ENCODE measurements at regions not wholly inside any gene's neighbourhood (a gene's known extent, or its start where the extent isn't known, plus 50 kb on each side); places are given as distances from the start of the nearest gene placed in this dataset.

DNA sequence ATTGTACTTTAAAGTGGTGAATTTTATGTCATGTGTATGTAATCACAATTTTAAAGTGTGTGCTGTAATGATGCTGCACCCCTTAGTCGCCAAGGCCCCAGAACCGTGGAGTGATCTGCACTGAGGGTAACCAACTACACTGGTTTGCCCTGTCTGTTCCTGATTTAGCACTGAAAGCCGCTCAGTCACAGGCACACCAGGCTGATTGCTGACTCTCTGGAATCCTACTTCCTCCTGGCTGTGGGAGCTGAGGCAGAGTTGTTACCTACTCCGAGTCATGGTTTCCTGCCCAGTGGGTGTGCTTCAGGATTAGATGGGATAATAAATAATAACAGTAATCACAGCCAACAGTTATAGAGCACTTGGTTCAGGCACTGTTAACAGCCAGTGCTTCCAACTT, 645.4 kb downstream of the BCOR start:
- no peak for FAIRE-seq

DNA sequence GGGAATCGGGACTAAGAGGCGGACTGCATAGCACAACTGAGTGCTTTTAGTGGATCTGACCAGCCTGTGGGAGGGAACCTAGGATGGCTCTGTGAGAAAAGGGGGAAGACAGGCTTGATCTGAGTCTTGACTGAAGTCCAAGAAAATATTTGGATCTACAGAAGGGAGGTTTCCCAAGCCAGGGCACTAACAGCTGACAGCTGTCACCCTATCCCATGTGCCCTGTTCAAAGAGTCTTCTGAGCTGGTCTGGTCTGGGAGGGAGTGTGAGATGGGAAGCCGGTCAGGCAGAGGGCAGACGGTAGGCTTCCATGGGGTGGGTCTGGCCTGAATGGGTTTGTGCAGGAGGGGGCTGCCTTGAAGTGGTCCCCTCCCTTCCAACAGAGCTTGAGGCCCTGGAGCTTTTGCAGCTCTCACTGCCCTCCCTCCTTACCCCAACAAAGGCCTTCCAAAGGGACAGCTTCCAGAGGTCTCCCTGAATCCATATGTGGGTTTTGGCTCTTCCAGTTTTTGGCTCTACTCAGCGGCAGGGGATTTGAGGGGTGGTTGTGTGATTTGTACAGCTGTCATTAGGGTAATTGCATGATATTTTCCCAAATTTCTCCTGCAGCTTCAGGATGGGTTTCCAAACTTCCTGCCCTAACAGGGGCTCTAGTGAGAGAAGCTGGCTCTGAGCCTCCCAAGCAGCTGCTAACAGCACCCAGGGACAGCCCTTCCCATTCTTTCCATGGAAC, 643.7 kb downstream of the BCOR start:
- no peak for FAIRE-seq

DNA sequence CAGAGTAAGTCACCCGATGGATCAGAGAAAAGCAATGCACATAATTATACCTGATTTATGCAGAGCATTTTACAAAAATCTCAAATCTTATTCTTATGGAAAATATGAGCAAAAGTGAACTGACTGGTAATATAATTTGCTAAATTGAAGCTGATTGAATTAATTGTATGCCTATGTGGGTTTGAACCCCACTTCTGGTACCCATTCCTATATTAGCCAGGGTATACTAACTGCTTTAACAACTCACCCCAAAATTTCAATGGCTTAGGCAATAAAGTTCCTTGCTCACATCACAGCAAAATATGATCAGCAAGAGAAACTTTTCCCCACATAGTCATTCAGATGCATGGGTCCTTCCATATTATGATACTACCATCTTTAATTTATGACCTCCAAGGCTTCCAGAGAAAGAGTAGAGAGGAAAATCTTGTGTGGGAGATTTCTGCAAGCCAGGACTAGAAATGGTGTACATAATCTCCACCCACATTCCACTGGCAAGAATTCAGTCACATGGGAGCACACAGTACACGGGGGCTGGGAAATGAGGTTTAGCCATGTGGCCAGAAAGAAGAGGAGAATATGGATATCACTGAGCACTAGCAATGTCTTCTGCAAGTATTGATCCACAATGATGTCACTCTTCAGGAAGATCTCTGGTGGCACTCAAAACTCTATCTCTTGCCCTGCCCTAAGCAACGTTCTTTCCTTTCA, 640.7 kb downstream of the BCOR start:
- FAIRE-seq = no peak

DNA sequence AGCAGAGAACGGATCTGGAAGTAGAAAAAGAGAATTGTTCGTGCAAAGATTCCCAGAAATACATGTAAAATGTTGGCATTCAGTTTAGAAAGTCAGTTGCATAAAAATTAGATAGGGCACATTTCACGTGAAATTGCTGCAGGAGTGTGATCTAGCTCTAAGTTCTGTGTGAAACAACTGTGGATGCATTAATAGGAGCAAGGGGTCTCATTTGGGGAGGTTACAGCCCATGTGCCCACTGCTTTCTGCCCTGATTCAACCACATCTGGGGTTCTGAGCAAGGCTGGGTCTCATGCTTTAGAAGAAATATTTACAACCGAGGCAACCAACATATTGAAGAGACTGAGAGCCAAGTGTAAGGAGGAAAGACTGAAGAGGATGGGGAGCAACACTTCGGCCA, 639.0 kb downstream of the BCOR start:
- no peak for FAIRE-seq

DNA sequence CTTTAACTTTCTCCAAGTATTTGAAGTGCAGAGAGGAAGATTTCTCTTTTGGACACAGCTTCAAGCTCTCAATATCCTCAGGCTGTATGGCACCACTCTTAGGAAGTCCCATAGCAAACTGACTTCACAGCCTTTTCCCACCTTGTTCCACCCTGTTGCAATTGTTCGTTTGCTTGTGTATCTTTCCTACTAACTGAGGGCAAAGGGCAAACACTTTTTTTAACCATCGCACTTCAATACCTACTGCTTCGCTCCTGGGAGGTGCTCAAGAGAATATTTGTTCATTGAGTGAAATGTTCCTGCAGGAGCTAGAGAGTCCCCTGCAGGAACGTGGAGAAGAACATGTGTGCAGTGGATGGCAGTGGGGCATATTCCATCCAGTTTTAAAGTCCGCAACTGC, 638.6 kb downstream of the BCOR start:
- FAIRE-seq = no peak

DNA sequence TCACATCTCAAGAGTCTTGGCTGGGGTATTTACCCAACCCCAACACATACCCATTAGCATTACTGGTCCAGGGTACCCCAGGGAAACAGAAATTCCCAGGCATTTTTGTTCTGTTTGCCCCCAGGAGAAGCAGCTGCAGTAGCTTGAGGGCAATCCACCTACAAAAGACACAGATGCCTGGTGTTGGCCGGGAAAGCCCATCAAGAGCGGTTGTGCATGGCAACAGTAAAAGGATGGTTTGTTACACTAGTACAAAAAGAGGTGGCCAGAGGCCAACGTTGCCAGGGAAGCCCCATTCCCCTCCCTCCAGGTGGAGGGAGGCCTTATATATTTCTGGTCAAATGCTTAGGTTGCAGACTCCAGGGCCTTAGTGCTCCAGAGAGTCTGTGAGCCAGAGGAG, 637.8 kb downstream of the BCOR start:
- no peak for FAIRE-seq

DNA sequence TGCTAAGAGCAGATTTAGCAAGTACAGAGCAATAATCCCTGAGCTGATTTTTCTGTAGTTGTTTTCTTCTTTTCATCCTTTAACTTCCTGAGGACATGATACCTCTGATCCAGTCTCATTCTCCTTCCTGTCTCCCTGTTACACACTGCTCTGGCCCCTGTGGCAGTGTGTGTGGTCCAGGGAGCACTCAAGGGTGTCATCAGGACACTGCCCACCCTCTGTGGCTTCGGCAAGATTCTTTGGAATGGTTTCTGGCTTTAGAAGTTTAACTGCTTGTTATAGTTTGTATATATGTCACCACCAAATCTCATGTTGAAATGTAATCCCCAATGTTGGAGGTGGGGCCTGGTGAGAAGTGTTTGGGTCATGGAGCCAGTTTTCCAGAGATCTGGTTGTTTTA, 637.3 kb downstream of the BCOR start:
- FAIRE-seq = no peak

DNA sequence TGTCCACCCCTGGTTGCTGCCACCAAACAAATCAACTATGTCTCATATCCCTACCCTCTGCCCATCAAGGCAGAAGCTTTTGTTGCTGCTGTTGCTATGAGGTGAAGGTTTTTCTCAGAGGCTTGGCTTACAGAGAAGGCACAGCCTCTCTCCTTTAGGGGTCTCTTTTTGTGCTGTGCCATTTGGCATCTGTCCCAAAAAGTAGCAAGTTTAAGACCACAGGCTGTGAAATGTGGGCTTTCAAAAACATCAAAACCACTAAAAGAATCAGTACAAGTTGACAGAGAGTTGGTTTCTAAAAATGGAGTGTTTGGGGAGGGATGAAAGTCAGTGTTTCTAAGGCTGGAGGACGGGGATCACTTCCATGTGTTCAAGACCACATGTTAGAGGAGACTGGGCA, 634.9 kb downstream of the BCOR start:
- FAIRE-seq = no peak

DNA sequence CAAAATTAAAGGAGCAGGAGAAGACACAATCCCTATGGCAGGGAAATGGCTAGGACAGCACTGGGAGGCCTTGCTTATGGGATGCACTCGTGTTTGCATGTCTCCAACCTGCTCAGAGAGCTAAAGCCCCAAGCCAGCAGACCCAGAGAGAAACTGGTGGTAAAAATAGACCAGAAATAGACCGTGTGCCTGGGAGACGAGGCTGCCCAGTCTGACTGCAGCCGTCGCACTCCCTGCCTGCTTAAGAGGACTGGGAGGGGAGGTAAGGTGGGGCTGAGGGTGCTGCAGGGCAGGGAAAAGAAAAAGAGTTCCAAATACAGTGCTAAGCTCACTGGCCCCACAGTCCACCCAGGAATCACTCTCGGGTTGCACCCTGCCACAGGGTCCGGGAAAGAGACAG, 633.5 kb downstream of the BCOR start:
- FAIRE-seq = no peak

DNA sequence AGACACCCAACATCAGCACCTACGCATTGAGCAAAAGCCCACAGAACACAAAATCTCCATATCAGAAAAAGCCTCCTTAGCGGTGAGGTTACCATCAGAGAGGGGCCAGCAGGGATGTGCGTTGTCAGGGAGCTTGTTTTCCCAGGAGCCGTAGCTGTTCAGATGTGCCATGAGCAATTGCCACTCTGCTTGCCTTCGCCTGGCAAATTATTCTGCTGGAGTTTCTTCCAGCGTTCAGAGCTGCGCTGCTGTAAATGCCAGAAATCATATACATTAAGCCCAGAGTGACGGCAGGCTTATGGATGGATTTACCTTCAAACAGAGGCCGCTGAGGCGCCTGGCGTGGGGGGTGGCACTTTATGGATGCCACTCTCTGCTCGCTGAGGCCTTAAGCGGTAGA, 632.3 kb downstream of the BCOR start:
- FAIRE-seq = no peak

DNA sequence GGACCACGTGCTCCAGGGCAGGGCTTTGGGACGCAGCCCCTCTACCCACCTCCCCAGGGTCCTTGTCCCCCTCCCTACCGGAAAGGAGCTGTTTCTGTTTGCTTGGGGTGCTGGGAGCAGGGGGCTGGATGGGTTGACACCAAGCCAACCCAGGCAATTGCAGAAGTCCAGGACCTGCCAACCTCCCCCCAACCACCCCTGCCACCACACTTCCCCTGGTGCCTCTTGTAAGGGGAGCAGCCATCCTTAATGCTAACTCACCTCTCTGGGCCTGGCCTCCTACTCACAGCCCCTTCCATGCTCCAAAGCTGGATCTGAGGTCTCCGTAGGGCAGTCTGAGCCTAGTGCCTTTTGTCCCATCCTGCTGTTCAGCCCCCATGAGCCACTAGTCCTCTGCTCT, 631.9 kb downstream of the BCOR start:
- no peak for FAIRE-seq

DNA sequence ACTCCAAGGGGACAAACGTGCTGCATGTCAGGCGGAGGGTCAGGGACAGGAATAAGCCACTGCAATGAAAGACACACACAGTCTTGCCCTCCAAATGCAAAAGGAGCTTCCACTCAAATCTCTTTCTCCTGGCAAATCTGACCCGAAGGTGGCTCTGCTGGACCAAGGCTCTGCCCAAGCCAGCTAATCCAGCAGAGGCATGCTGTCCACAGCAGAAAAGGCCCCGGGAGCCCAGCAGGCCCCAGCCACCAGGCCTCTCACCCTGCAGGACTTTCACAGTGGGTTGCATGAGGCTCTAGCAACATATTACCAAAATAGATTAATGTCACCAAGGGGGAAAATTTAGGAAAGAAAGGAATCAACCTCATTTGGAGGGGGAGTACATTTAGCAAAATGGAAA, 628.6 kb downstream of the BCOR start:
- no peak for FAIRE-seq

DNA sequence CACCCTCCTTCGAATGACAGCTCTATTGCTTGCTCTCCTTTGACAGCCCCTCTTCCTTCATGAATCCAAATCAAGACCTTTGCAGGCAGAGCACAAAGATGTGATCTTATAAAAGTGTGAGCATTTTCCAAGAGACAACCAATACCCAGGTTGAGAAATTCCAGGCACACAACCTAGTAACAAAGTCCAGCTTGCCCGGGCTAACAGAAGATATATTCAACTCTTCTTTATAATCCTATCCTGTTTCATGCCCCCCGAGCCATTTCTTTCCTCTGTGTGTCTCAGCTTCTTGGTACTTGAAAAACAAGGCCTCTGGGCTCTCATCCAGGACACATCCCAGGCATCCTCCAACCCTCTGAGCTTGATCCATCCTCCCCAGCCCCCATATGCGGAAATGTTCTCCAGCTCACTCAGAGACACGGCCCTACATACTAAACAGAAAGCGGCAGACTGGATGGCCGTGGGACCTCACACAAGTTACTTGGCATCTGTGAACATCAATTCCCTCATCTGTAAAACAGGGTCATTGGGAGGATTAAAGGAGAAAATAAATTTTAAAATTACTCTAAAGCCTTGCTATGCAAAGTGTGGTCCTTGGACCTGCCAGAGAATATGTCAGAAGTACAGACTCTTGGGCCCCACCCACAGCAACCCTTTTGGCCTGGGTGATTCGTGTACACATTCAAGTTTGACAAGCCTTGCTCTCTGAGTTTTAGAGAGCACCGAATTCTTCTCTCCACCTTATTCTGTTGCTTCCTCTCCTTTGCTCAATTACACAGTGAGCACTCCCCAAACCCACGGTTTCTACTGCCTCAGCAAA, 627.0 kb downstream of the BCOR start:
- FAIRE-seq = no peak

DNA sequence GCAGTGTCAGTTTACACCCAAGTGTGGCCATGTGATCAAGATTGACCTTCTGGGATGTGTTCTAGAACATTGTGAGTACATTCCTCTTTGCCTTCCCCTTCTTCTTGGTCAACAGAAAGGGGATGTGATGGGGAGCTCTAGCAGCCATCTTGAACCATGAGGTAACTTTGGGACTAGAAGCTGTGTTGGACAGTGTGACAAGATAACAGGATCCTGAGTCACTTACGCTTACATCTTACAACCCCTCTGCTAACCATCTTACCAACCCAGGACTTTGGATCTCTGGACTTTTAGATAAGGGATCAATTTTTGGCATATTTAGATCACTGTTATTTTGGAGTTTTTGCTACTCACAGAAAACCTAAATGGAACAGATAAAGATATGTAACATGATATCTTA, 625.6 kb downstream of the BCOR start:
- no peak for FAIRE-seq

DNA sequence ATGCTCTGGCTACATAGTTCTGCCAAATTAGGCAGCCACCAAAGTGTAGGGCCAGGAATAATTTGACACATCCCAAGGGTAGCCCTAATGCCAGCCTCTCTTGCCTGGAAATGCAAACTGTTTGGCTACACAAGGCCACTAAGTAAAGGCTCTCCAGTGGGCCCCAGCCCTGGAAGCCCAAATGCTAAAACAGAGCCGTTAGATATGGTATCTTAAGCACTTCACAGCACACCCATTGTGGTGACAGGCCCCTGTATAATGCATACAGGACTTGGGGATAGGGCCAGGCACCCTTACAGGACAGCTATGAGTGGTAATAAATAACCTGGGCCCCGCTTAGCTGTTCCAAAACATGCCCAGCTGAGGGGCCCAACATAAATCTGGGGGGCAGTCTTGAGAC, 623.9 kb downstream of the BCOR start:
- no peak for FAIRE-seq

DNA sequence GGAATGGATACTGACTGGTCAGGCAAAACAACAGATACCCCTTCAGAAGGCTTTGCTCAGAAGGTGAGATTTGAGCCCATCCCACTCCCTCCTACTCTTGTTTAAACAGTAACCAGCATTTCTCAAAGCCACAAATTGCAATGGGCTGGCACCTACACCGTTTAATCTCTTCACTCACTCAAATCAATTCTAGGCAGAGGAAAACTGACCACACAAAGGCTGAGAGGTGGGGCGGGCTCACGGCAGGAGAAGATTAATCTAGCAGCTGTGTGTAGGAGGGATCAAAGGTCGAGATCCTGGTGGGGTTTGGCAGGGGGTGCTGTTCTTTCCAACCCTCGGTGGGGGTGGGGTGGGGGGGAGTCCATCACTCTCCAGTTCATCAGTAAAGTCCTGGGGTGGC, 622.4 kb downstream of the BCOR start:
- FAIRE-seq = no peak

DNA sequence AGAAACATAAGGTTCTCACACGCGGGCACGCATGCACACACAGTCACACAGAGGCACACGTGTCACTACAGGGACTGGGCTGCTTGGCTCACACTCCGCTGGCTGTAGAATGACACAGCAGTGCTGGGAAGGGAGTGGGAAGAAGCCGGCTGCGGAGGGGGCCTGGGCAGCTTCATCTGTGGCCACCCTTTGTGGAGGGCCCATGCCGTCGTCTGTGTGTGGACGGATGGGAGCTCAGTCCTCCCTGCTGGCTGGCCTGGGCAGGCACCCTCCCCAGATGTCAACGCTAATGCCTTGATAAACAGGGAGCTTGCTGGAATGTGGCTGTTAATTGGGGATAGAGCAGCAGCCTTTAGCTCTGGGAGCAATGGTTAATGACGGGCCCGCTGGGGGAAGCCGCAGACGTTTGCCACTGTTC, 621.1 kb downstream of the BCOR start:
- no peak for FAIRE-seq

DNA sequence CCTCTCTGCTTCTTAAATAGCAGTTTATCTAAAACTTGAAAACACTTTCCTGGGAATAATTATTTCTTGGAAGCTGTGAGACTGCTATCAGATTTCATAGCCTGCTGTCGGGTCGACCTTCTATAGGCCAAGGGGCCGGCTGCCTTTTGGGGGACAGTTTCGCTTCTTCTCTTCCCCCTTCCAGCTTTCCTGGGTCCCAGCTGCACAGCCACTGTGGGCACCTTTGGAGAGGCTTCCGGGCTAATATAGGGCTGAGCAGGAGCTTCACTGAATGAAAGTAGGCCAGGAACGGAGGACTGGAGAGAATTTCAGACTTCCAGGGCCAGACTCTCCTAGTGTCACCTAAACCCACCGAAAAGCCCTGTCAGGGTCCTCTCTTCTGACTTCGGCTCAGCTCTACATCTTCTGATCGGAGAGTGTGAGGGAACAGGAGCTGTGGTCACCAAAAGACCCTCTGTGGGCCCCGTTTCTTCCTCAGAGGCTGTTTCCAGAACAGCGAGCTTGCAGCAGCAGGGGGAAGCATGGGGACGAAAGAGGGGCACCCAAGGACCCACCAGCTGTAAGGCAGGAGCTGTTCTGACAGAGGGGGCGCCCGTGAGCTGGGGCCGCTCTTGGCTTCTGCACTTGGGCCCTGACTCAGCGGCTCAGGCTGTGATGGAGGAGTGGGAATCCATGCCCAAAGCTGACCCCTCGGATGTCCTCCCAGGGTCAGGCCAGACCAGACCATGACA, 620.6 kb downstream of the BCOR start:
- no peak for FAIRE-seq

DNA sequence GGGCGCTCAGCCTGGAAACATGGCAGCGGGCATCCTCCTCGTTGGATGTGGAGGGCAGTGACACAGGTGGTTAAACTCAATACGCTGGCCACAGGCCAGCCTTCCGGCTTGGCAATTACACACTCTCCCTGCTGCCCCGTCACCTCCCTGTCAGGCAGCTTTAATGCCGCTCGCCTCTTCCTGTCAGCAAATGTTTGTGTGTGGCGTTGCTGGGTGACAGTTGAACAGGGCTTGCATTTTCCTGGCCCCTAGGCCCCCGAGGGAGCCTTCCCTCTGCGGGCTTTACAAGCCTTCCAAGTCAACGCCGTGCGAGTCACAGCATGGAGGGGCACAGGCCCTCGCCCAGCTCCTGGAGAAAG, 620.0 kb downstream of the BCOR start:
- FAIRE-seq = no peak

DNA sequence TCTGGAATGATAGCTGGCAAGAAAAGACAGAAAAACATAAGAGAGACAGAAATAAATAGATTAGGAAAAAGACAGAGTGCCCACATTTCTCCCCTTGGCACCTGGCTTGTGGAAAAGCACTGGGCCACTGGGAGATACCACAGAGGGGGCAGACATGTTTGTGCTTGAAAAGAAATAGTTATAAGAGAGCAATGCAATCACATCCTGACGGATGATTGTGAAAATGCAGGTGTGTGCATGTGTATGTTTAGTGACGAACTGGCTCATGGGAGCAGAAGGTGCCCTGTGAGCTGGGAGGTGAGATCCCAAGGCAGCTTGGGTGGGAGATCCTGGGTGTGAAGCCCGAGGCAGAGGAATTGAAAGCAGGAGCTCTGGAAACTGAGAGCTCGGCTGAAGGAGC, 617.9 kb downstream of the BCOR start:
- no peak for FAIRE-seq

DNA sequence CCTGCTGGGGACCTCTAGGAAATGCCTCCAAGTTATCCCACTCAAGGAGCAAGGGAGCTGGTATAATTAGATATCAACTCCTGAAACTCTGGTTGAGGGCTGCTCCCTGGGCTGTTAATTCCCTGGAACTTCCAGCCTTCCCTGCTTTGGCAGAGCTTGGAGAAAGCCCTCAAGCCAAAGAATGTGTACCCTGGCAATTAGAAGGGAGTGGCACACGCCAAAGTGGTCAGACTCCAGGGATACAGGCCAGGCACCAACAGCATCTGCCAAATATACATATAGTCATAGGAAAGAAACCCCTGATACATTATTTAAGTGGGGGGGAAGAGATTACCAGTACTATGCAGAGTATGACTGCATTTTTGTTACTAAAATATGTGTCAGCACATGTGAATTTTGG, 616.8 kb downstream of the BCOR start:
- no peak for FAIRE-seq

DNA sequence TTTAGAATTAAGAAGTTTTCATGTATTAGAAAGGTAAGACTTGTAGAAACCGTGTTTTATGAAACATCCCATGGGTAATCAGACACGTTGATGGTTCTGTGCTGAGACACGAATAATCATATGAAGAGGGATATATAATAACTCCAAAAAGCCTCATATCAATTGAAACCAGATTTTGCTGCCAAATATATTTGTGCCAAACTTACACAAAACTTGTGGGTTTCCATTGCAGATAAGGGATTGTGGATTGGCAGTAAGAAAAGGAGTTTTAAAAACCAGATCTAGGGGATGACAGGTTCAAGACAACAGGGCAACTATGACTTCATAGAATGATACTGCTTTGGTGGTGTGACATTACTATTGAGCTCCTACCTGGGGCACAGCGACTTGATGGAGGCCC, 616.1 kb downstream of the BCOR start:
- FAIRE-seq = no peak

Data from A204.1 (cell line).